ENCODE measurements at regions not wholly inside any gene's neighbourhood (a gene's known extent, or its start where the extent isn't known, plus 50 kb on each side); places are given as distances from the start of the nearest gene placed in this dataset.

DNA sequence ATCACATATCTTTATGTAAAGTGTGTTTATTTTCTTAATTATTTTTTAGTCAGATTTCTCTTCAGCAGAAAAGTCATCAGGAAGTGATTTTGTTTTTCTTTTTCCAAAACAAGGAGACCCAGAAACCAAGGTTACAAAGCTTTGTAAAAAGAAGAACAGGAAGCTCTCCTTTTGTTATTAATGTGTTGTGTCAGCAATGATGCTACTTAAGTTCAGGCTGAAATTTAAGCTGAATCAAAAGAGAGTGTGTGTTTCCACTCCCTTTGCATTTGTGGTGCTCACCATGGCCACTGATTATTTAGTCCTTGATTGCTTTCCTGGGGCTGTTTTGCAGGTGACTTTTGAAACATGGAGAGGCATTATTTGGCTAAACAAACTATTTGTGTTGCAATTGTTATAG, 155.3 kb upstream of the ATP2B1 start:
- no peak for DNase-seq (ENCODE audit: low read depth in 1 of 2, low spot score in 2 of 2)
- H3K4me1 ChIP-seq (replicated peaks) = peaks cover 16% of the 10 kb centered on the region
- H3K27me3 ChIP-seq (replicated peaks) = no peaks in the 10 kb centered on the region
- H3K4me3 ChIP-seq = no peak overlapping the region
- no peaks in the 10 kb centered on the region for H3K9me3 ChIP-seq (replicated peaks)
- H3K36me3 ChIP-seq = no peaks in the 10 kb centered on the region
- H3K27ac ChIP-seq = no peak overlapping the region

DNA sequence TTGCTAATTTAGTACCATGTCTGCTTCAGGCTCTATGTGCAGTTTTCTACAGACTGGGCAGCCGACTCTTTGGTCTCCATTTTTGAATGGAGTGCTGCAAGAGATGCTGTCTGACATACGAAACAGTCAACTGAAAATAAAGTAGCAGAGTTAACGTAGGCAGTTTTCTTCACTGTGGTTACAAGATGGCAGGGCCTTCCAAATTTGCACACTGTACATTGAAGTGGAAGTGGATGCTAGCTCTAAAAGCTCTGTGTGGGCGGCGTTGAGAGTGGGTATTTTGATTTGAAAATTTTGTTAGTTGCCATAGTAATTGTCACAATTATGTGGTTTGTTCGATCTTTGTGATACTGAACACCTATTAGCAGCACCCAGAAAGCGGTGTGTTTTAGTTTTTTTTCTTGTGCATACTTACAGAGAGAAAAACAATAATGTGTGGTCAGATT, 154.9 kb upstream of the ATP2B1 start:
- DNase-seq (ENCODE audit: low read depth in 1 of 2, low spot score in 2 of 2) = no peak
- peaks cover 16% of the 10 kb centered on the region for H3K4me1 ChIP-seq (replicated peaks)
- no peak overlapping the region for H3K4me3 ChIP-seq
- no peaks in the 10 kb centered on the region for H3K9me3 ChIP-seq (replicated peaks)
- no peaks in the 10 kb centered on the region for H3K27me3 ChIP-seq (replicated peaks)
- H3K27ac ChIP-seq = no peak overlapping the region
- H3K36me3 ChIP-seq = no peaks in the 10 kb centered on the region

DNA sequence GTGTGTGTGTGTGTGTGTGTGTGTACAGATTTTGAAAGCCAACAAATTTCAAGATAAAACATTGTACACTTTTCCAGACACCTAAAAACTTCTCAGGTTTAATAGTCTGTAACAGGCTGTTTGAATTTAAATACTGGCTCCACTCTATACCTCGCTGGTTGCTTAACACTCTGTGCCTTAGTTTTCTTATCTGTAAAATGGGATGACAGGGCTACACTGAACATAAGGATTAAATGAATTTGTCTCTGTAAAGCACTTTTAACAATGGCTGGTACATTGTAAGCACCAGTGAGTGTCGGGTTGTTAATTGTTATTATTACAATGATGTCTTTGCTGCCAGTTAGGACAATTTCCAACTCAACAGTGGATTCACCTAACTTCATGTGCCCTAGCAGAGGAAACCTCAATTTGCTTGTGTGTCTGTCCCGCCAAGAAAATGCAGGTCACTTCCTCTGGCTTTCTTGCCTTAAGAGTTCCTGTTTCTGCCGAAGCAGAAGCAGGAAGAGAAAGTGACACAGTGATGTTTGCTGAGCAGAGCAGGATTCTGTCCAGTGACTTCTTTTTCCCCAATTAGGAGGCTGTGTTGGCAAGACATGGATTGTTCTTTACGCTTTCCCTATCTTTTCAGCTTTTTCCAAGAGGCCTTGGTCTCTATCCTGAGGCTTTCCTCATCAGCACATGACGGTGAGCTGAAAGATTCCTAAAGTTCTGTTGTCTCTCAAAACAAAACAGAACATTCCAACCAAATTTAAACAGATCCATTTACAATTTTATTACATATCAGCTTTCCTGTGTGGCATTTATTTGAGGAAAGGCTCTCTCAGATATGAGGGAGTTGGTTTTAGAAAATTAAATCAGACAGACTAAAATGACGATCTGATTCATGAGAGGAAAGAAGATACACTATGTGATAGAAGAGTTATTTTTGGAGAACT, 154.1 kb upstream of the ATP2B1 start:
- Histone ChIP-seq H3K4me1 (replicated peaks) (peaks cover 16% of the 10 kb centered on the region), H3K4me3 (no peak overlapping the region), H3K36me3 (no peaks in the 10 kb centered on the region), H3K27ac (peak overlapping the region; percentile 44), H3K9me3 (replicated peaks) (no peaks in the 10 kb centered on the region), H3K27me3 (replicated peaks) (no peaks in the 10 kb centered on the region)
- DNase-seq (ENCODE audit: low read depth in 1 of 2, low spot score in 2 of 2) = no peak

DNA sequence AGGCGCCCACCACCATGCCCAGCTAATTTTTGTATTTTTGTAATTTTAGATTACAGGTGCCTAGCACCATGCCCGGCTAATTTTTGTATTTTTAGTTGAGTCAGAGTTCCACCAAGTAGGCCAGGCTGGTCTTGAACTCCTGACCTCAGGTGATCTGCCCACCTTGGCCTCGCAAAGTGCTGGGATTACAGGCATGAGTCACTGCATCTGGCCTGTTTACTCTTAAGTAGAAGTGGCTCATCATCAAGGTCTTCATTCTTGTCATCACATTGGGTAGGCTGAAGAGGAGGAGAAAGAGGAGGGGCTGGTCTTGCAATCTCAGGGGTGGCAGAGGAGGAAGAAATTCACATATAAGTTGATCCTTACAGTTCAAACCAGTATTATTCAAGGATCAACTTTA, 152.4 kb upstream of the ATP2B1 start:
- H3K27ac ChIP-seq = no peak overlapping the region
- H3K27me3 ChIP-seq (replicated peaks) = no peaks in the 10 kb centered on the region
- H3K36me3 ChIP-seq = no peaks in the 10 kb centered on the region

DNA sequence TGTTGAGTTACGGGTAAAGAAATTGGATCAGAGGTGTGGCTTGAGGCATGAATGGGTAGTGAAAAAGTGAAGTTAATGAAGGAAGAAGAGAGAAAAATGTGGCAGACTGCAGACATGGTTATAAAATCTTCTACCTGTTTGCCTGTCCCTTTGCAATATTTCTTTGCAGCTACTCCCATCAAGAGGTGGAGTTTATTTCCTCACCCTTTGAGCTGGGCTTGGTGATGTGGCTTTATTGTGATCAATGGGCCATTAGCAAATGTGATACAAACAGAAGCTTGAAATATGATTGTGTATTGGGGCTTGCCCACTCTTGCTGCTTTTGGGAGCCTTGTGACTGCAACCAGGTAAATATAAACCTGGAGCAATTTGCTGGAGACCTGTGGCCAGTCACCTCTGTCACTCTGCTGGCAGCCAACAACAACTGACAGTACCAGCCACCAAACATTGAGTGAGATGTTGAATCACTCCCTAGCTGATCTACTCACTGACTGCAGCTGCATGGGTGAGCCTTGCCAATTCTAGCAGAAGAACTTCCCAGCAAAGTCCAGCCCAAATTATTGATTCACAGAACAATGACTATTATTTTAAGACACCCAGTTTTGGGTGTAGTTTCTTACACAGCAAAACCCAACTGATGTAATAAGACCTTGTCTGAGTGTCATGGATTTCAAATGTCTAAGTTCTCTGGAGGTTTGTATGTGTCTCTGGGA, 151.0 kb upstream of the ATP2B1 start:
- no peak for DNase-seq (ENCODE audit: low read depth in 1 of 2, low spot score in 2 of 2)
- H3K27me3 ChIP-seq (replicated peaks) = no peaks in the 10 kb centered on the region
- peaks cover 22% of the 10 kb centered on the region for H3K4me1 ChIP-seq (replicated peaks)
- H3K9me3 ChIP-seq (replicated peaks) = no peaks in the 10 kb centered on the region
- H3K4me3 ChIP-seq = no peak overlapping the region
- no peaks in the 10 kb centered on the region for H3K36me3 ChIP-seq
- H3K27ac ChIP-seq = no peak overlapping the region

More for the DNA sequence above, 152.4 kb upstream of the ATP2B1 start:
- Histone ChIP-seq H3K9me3 (replicated peaks) (no peaks in the 10 kb centered on the region), H3K4me3 (no peak overlapping the region), H3K4me1 (replicated peaks) (peaks cover 22% of the 10 kb centered on the region)
- DNase-seq (ENCODE audit: low read depth in 1 of 2, low spot score in 2 of 2) = no peak

DNA sequence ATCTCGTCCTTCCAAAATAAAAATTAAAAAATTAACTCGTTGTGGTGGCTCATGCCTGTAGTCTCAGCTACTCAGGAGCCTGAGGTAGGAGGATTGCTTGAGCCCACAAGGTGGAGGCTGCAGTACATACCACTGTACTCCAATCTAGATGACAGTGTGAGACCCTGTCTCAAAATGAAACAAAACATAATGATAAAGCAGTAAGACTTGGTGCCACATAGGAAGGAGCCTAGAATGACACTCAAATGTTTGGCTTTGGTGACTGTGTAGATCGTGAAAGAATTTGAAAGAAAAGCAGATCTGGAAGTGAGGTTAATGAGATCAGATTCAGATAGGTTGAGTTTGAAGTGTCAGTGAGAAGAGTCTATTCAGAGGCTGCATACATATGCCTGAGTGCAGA, 150.1 kb upstream of the ATP2B1 start:
- H3K4me1 ChIP-seq (replicated peaks) = peaks cover 17% of the 10 kb centered on the region
- H3K27ac ChIP-seq = no peak overlapping the region
- no peaks in the 10 kb centered on the region for H3K27me3 ChIP-seq (replicated peaks)
- H3K36me3 ChIP-seq = no peaks in the 10 kb centered on the region
- no peak for DNase-seq (ENCODE audit: low read depth in 1 of 2, low spot score in 2 of 2)
- H3K4me3 ChIP-seq = no peak overlapping the region
- no peaks in the 10 kb centered on the region for H3K9me3 ChIP-seq (replicated peaks)

DNA sequence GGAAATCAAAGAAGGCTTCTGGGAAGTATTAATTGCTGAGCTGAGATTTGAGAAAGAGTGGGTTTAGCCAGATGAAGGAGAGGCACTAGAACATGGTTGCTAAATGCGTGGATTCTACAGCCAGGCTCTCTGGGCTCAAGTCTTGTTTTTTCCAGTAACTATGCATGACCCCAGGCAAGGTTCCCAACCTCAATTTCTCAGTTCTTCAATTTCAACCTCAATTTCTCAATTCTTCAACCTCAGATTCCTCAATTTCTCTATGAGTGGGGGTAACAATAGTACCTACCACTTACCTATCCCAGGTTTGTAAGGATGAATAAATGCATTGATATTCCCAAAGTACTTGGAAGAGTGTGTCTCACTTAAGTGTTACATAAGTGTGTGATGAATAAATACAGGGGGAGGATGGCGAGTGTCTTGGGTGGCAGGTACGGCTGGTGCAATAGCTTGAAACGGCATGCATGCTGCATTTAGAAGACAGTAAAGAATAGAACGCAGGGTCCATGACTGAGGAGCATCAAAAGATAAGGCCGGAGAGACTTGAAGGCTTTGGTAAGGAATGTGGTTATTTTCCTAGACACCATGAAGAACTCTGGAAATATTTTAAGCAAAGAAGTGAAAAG, 149.1 kb upstream of the ATP2B1 start:
- Histone ChIP-seq H3K4me1 (replicated peaks) (peaks cover 9% of the 10 kb centered on the region), H3K9me3 (replicated peaks) (no peaks in the 10 kb centered on the region), H3K4me3 (no peak overlapping the region), H3K27ac (no peak overlapping the region), H3K36me3 (no peaks in the 10 kb centered on the region), H3K27me3 (replicated peaks) (no peaks in the 10 kb centered on the region)
- DNase-seq (ENCODE audit: low read depth in 1 of 2, low spot score in 2 of 2) = no peak

DNA sequence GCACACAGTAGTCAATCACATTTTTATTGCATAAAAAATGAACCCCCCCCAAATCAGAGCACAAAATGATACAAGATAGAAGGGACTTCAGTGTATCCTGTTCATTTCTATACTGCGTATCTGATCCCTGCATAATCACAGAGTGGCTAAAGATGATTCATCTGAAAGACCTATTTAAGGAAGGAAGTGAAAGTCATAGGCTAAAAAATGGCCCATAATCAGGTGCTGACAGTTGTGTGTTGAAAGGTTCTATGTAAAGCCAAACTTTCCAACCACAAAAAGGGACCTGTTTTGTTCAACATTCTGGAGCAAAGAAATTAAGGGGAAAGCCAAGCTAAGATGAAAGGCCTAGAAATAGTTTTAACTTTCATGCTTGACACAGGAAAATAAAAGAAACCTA, 147.8 kb upstream of the ATP2B1 start:
- Histone ChIP-seq H3K4me1 (replicated peaks) (peaks cover 6% of the 10 kb centered on the region), H3K27me3 (replicated peaks) (no peaks in the 10 kb centered on the region), H3K4me3 (no peak overlapping the region), H3K36me3 (no peaks in the 10 kb centered on the region), H3K9me3 (replicated peaks) (no peaks in the 10 kb centered on the region), H3K27ac (no peak overlapping the region)
- DNase-seq (ENCODE audit: low read depth in 1 of 2, low spot score in 2 of 2) = peak in 1 of 2 experiments; percentile 18

DNA sequence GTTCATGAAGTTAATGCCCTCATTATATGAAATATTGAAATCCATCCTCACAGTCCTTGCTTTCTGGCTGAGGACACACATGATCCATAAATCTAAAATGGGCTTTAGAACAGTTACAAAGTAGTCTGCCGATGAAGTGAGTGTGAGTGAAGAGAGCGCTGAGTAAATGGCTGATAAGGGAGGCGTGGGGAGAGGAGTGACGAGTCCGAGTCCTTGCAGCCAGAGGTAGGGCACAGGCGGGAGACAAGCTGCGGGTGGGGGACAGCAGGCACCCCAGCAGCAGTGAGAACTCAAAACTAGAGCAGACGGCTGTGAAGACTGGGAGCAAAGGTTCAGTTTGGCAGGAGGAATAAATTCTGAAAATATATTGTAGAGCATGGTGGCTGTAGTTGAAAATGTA, 140.1 kb upstream of the ATP2B1 start:
- Histone ChIP-seq H3K27me3 (replicated peaks) (no peaks in the 10 kb centered on the region), H3K9me3 (replicated peaks) (no peaks in the 10 kb centered on the region), H3K36me3 (no peaks in the 10 kb centered on the region), H3K27ac (no peak overlapping the region), H3K4me1 (replicated peaks) (no peaks in the 10 kb centered on the region), H3K4me3 (no peak overlapping the region)
- no peak for DNase-seq (ENCODE audit: low read depth in 1 of 2, low spot score in 2 of 2)

DNA sequence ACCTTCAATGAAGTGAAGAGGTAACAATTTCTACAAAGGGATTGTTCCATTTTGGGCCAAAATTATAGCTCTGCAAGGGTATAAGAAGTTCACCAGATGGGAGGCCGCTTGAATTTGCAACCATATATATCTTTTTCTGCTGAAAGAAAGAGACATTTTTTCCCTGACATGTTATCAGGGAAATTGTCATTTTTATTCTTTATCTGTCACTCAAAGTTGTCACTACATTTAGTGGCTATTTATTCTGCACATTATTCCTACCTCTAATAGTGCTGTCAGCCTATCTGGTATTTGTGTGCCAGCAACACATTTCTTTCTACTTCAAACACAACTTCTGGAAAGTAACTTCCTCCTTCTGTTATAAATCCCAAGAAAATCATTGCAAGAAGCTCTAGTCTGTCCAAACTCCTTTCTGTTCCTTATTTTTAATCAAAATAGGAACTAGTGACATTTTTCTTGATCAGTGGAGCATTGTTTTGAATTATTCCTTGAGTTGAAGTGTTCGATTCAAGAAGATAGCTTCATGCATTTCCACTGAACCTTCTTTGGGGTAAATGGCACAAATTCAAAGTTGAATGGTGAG, 137.9 kb upstream of the ATP2B1 start:
- no peak for DNase-seq (ENCODE audit: low read depth in 1 of 2, low spot score in 2 of 2)
- no peaks in the 10 kb centered on the region for H3K27me3 ChIP-seq (replicated peaks)

DNA sequence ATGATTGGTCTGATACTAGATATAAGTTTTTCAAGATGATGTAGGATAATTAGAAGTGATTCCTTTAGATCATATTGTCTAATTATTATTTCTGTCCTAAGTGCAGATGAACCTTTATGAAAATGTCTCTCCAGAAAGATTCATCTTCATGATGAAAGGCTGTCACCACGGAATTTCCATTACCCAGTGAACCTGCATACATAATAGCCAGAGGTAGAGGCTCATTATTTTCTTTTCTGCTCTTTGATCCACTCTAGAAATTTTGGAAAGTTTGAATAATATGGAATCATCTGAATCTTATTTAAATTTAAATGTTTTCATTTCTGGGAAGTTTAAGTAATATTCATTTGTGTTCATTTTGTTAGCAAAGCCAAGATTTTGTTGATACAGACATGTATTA, 137.1 kb upstream of the ATP2B1 start:
- H3K27me3 ChIP-seq (replicated peaks) = no peaks in the 10 kb centered on the region
- no peaks in the 10 kb centered on the region for H3K36me3 ChIP-seq
- H3K4me3 ChIP-seq = no peak overlapping the region
- no peak overlapping the region for H3K27ac ChIP-seq
- no peaks in the 10 kb centered on the region for H3K4me1 ChIP-seq (replicated peaks)
- DNase-seq (ENCODE audit: low read depth in 1 of 2, low spot score in 2 of 2) = no peak
- H3K9me3 ChIP-seq (replicated peaks) = no peaks in the 10 kb centered on the region

More for the DNA sequence above, 137.9 kb upstream of the ATP2B1 start:
- Histone ChIP-seq H3K36me3 (no peaks in the 10 kb centered on the region), H3K4me3 (no peak overlapping the region), H3K4me1 (replicated peaks) (no peaks in the 10 kb centered on the region), H3K27ac (no peak overlapping the region), H3K9me3 (replicated peaks) (no peaks in the 10 kb centered on the region)

DNA sequence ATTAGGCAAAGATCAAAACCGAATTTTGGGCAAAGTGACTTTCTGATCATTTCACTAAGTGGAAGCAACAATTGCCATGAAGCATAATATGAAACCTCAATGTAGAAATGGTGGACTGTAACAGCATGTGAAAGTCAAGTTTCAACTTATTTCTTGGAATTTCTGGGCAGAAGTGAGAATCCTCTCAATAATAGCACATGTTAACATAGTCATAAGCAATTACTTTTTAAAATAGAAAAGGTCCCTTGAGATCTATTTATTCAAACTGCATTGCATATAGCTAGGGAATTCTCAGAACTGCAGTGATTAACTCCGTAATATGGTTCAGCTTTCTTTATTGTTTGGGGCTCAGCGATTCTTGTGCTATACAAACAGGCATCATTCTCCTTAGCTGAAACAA, 136.7 kb upstream of the ATP2B1 start:
- Histone ChIP-seq H3K27ac (no peak overlapping the region), H3K9me3 (replicated peaks) (no peaks in the 10 kb centered on the region), H3K27me3 (replicated peaks) (no peaks in the 10 kb centered on the region), H3K36me3 (no peaks in the 10 kb centered on the region), H3K4me1 (replicated peaks) (no peaks in the 10 kb centered on the region), H3K4me3 (no peak overlapping the region)
- no peak for DNase-seq (ENCODE audit: low read depth in 1 of 2, low spot score in 2 of 2)

DNA sequence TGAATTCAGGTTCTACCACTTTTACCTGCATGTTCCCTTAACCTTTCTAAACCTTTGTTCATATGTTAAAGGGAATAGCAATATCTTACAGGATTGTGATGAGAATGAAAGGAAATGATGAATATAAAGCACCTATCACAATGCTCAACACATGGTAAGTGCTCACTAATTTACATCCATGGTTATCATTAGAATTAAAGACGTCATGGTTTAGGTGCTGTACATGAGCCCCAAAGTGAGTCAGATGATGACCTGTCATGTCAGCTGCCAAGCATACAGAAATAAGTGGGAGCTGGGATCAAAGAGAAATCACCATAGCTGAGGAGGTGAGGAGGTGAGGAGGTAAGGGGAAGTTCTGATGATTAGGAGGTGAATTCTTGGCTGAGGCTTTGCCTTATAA, 135.9 kb upstream of the ATP2B1 start:
- Histone ChIP-seq H3K27me3 (replicated peaks) (no peaks in the 10 kb centered on the region), H3K27ac (no peak overlapping the region), H3K4me1 (replicated peaks) (no peaks in the 10 kb centered on the region), H3K9me3 (replicated peaks) (no peaks in the 10 kb centered on the region), H3K4me3 (no peak overlapping the region), H3K36me3 (no peaks in the 10 kb centered on the region)
- no peak for DNase-seq (ENCODE audit: low read depth in 1 of 2, low spot score in 2 of 2)
